Thymus (tissue), 11 donors: ENCODE measurements at regions not wholly inside any gene's neighbourhood (a gene's known extent, or its start where the extent isn't known, plus 50 kb on each side); places are given as distances from the start of the nearest gene placed in this dataset.
"Not testable (repeated sequence)": the region's sequence is repeated elsewhere in the genome, so short reads cannot be mapped to it uniquely, and the experiment has no call there.

Source experiments
- DNase-seq, 9 donors: peaks; one replicate each; pipeline ENCODE4 v3.0.0-alpha.2; 2013; ENCODE audit warnings: low spot score in 9 of 9, low read depth in 6 of 9, missing footprints in 1 of 9
- H3K27ac ChIP-seq, 2 donors: one replicate each; pipeline ENCODE4 v1.5.1; 2013; ENCODE audit warnings: control low read depth in 1 of 2, low read depth in 1 of 2, low read length in 1 of 2, mild to moderate bottlenecking in 1 of 2, moderate library complexity in 1 of 2
- H3K27me3 ChIP-seq, 2 donors: one replicate each; pipeline ENCODE4 v1.5.1; 2013; ENCODE audit warnings: low read length in 1 of 2; ENCODE audit not compliant: control insufficient read depth in 2 of 2, insufficient read depth in 1 of 2
- H3K36me3 ChIP-seq, 2 donors: one replicate each; pipeline ENCODE4 v1.5.1; 2013; ENCODE audit warnings: low read length in 1 of 2, mild to moderate bottlenecking in 1 of 2, moderate library complexity in 1 of 2; ENCODE audit not compliant: control insufficient read depth in 2 of 2, insufficient read depth in 2 of 2
- H3K4me1 ChIP-seq, 2 donors: one replicate each; pipeline ENCODE4 v1.5.1; 2013; ENCODE audit warnings: low read length in 2 of 2; ENCODE audit not compliant: control insufficient read depth in 2 of 2, insufficient read depth in 2 of 2
- H3K4me3 ChIP-seq, 2 donors: one replicate each; pipeline ENCODE4 v1.5.1; 2013; ENCODE audit warnings: low read length in 2 of 2, control low read depth in 1 of 2, mild to moderate bottlenecking in 1 of 2
- H3K9me3 ChIP-seq, 2 donors: one replicate each; pipeline ENCODE4 v1.5.1; 2013; ENCODE audit warnings: low read length in 1 of 2, mild to moderate bottlenecking in 1 of 2; ENCODE audit not compliant: control insufficient read depth in 2 of 2, insufficient read depth in 1 of 2
- WGBS: extraction: QIAGEN DNeasy Blood & Tissue Kit; methylation state at CpG from one replicate; pipeline ENCODE4 v1.1.7; 2013; 5-methylcytosine and 5-hydroxymethylcytosine counted together
- donor health status: healthy.

GRCh38 chr15:84114680-84115079, 120.9 kb upstream of the GOLGA6L4 start:
- not testable (repeated sequence) for H3K4me3 ChIP-seq, H3K27ac ChIP-seq, H3K36me3 ChIP-seq, H3K9me3 ChIP-seq, H3K27me3 ChIP-seq, H3K4me1 ChIP-seq, DNase-seq
- WGBS: 84% methylated on average over 7 of the region's 7 CpGs

- H3K27ac ChIP-seq, H3K27me3 ChIP-seq, H3K4me3 ChIP-seq, DNase-seq, H3K36me3 ChIP-seq, H3K4me1 ChIP-seq, H3K9me3 ChIP-seq: not testable (repeated sequence)
- WGBS: 57% methylated on average over 1 of the region's 1 CpG
These were observed 116.2 kb upstream of the GOLGA6L4 start for GRCh38 chr15:84119351-84119750.

DNA sequence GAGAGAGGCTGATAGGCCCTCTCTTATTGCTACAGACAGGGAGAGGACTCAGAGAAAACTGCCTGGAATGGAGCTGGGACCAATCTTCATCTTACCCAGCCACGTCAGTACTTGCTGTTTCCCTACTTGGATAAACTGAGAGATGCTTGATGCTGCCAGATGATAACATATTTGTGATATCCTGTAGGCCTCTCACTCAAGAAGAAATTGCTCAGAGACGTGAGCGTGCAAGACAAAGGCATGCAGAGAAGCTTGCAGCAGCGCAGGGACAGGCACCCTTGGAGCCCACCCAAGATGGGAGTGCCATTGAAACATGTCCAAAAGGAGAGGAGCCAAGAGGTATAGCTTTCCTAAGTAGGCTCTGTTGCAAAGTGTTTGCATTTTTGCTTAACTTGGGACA, 114.7 kb upstream of the GOLGA6L4 start:
- DNase-seq, H3K4me1 ChIP-seq, H3K4me3 ChIP-seq, H3K9me3 ChIP-seq, H3K27me3 ChIP-seq, H3K36me3 ChIP-seq, H3K27ac ChIP-seq: not testable (repeated sequence)
- 93% methylated on average over 4 of the region's 4 CpGs for WGBS

DNA sequence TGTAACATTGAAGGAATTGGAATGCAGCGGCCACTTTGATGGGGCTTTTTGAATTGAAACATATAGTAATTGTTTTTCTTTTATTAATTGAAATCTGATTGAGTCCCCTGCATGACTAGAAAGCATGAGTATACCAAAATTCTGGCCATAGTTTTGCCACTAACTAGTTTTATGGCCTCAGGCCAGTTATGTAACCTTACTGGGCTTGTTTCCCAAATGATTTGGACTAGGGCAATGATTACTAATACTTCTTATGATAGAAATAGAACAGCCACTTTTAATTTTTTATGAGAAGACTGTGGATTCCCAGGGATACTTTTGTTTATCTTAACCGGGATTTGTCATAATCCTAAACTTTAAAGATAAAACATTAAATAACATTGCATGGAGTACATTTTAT, 106.9 kb upstream of the GOLGA6L4 start:
- 97% methylated on average over 2 of the region's 2 CpGs for WGBS
- H3K36me3 ChIP-seq: not testable (repeated sequence)

DNA sequence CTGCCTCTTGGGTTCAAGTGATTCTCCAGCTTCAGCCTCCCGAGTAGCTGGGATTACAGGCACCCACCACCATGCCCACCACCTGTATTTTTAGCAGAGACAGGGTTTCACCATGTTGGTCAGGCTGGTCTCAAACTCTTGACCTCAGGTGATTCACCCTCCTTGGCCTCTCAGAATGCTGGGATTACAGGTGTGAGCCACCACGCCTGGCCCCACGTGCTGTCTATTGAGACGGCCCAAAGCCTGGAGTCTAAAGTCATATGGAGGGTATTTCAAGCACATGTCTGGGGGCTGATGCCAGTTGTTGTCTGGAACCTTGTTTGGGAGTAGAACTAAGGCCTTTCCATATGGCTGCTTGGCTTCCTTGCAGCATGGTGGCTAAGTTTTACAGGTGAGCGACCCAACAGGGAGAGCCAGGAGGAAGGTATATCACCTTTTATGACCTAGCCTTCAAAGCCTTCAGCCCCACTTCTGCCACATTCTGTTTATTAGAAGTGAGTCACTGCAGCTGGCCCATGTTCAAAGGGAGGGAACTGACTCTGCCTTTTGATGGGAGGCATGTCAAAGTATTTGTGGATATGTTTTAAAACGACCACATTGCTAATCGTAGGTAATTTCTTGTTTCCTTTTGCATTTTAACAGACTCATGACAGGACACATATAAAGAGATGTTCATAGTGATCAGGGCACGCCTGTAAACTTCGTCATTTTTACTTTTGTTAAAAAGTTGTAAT, 105.3 kb upstream of the GOLGA6L4 start:
- H3K27ac ChIP-seq, H3K27me3 ChIP-seq, H3K9me3 ChIP-seq, H3K4me1 ChIP-seq, H3K4me3 ChIP-seq, H3K36me3 ChIP-seq, DNase-seq: not testable (repeated sequence)
- WGBS: 95% methylated on average over 9 of the region's 9 CpGs

More for the DNA sequence above, 106.9 kb upstream of the GOLGA6L4 start:
- not testable (repeated sequence) for DNase-seq, H3K4me1 ChIP-seq, H3K9me3 ChIP-seq, H3K27ac ChIP-seq, H3K27me3 ChIP-seq, H3K4me3 ChIP-seq

GRCh38 chr15:84135931-84136456, 99.6 kb upstream of the GOLGA6L4 start:
- not testable (repeated sequence) for H3K4me1 ChIP-seq, H3K9me3 ChIP-seq, DNase-seq, H3K4me3 ChIP-seq, H3K27me3 ChIP-seq, H3K36me3 ChIP-seq, H3K27ac ChIP-seq
- WGBS: 97% methylated on average over 2 of the region's 3 CpGs

DNA sequence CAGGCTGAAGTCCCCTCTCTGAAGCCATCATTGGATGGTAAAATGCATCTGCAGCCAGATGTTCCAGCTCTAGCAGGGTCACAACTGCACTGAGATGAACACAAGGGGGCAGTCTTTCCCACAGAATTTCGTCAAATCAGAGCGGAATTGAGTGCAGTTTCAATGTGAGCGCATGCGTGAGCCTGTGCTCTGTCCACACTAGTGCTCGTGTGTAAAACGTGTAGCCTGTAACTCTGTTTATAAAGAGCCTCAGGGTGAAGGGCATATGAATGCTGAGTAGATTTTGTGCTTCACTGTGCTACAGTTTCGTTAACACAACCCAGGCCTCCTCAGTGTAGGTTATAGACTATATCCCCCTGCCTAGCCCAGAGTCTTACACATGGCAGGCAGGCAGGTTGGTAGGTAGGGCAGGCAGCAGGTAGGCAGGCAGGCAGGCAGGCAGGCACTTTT, 92.7 kb upstream of the GOLGA6L4 start:
- no peaks in the 10 kb centered on the region for H3K27me3 ChIP-seq
- no peak overlapping the region for H3K27ac ChIP-seq
- WGBS: 5% methylated on average over 7 of the region's 7 CpGs
- no peak overlapping the region for H3K4me3 ChIP-seq
- H3K4me1 ChIP-seq: no peaks in the 10 kb centered on the region
- H3K9me3 ChIP-seq: no peaks in the 10 kb centered on the region
- no peaks in the 10 kb centered on the region for H3K36me3 ChIP-seq
- peak; percentile 50 to 91 (median 76) for DNase-seq

DNA sequence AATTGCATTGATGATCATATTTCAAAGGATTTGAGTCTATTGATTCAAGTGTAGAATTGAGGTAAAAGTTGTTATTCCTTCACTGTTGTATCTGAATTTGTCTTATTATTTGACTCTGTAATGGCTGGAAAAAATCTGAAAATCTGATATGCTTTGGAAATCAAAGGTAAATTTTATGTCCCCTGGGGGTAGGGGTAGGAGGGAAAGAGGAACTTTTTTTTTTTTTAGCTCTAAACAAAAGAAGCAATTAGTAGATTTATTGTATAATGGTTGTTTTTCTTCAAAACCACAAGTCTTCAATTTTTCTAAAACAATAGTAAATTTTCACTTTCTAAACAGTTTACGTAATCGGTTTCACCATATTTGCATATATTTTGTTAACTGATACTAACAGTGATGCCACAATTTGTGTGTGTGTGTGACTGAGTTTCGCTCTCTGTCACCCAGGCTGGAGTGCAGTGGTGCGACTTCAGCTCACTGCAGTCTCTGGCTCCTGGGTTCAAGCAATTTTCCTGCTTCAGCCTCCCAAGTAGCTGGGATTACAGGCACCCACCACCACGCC, 91.7 kb upstream of the GOLGA6L4 start:
- no peak for DNase-seq
- H3K9me3 ChIP-seq: no peaks in the 10 kb centered on the region
- 98% methylated on average over 5 of the region's 5 CpGs for WGBS

DNA sequence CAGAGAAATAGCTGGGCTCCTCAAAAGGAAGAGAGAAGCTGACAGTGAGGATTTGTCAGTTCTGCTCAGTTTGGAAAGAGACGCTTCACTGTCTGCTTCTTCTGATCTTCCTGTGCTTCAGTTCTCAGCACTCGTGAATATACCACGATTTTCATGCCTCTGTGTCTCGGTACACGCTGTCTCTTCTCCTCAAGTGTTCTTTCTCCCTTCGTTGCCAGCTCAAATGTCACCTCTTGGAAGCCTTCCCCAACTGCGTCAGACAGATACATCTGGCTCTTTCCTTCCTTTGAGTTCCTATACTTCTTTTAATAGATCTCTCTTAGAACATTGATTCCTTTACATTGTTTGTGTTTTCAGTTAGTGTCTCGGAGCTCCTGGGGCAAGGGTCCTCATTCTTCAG, 90.6 kb upstream of the GOLGA6L4 start:
- H3K27ac ChIP-seq: not testable (repeated sequence)
- 93% methylated on average over 8 of the region's 8 CpGs for WGBS

More for the DNA sequence above, 91.7 kb upstream of the GOLGA6L4 start:
- Histone ChIP-seq H3K27ac (no peak overlapping the region), H3K27me3 (no peaks in the 10 kb centered on the region), H3K4me3 (no peak overlapping the region), H3K36me3 (no peaks in the 10 kb centered on the region), H3K4me1 (no peaks in the 10 kb centered on the region)

More for the DNA sequence above, 90.6 kb upstream of the GOLGA6L4 start:
- not testable (repeated sequence) for H3K4me1 ChIP-seq, H3K9me3 ChIP-seq, H3K4me3 ChIP-seq, DNase-seq, H3K36me3 ChIP-seq, H3K27me3 ChIP-seq
